ENCODE measurements at regions not wholly inside any gene's neighbourhood (a gene's known extent, or its start where the extent isn't known, plus 50 kb on each side); places are given as distances from the start of the nearest gene placed in this dataset.

DNA sequence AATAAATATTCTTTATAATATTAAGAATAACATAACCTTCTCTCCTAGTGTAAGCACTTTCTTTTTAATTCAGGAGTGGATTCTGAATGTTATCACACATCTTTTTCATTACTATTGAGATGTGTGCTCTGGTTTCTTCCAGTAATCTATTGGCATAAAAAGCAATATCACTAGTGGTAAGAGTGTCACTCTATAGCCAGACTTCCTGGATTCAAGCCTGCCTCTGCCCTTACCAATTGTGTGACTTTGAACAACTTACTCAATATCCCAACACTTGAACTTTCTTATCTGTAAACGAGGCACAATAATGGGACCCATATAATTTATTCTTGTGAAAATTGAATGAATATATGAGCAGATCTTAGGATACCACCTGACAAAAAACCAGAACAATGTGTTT, 71.0 kb downstream of the SEM1 start:
- no peaks in the 10 kb centered on the region for H3K9me3 Mint-ChIP-seq
- no peak overlapping the region for H3K27ac Mint-ChIP-seq
- H3K4me1 Mint-ChIP-seq = no peaks in the 10 kb centered on the region
- CTCF ChIA-PET = no interaction called here
- DNase-seq = no peak
- intact Hi-C loops (cut with micrococcal nuclease) = no loop called here
- H3K36me3 Mint-ChIP-seq (ENCODE audit: low read depth) = peaks cover 2% of the 10 kb centered on the region
- H3K27me3 Mint-ChIP-seq = no peaks in the 10 kb centered on the region
- POLR2A ChIA-PET = no interaction called here
- TF ChIP-seq, protein P1, sequence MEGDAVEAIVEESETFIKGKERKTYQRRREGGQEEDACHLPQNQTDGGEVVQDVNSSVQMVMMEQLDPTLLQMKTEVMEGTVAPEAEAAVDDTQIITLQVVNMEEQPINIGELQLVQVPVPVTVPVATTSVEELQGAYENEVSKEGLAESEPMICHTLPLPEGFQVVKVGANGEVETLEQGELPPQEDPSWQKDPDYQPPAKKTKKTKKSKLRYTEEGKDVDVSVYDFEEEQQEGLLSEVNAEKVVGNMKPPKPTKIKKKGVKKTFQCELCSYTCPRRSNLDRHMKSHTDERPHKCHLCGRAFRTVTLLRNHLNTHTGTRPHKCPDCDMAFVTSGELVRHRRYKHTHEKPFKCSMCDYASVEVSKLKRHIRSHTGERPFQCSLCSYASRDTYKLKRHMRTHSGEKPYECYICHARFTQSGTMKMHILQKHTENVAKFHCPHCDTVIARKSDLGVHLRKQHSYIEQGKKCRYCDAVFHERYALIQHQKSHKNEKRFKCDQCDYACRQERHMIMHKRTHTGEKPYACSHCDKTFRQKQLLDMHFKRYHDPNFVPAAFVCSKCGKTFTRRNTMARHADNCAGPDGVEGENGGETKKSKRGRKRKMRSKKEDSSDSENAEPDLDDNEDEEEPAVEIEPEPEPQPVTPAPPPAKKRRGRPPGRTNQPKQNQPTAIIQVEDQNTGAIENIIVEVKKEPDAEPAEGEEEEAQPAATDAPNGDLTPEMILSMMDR (IDR thresholded peaks at IDR 0.05) = no peak
- ATAC-seq (ENCODE audit: low read depth) = no peak
- no peak overlapping the region for H3K4me3 Mint-ChIP-seq

DNA sequence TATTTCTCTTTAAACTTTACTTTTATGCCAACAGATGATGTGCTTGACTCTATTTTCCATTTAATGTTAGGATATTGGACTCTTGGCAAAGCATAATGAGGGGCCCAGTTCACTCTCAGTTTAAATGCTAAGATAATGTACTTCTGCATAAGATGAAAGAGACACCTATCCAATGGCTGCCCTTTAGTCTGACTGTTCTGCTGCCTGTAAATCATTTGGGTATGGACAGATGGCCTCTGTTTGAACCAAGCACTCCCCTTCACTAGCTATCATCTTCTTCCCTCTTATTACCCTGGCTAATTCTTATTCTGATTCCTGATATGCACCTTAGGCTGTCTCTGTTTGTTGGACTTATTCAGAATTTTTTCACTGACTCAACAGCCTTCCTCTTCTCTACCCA, 72.1 kb downstream of the SEM1 start:
- ATAC-seq (ENCODE audit: low read depth) = no peak
- Mint-ChIP-seq H3K27me3 (no peaks in the 10 kb centered on the region), H3K36me3 (ENCODE audit: low read depth) (no peaks in the 10 kb centered on the region), H3K4me1 (no peaks in the 10 kb centered on the region), H3K27ac (no peak overlapping the region), H3K9me3 (no peaks in the 10 kb centered on the region), H3K4me3 (no peak overlapping the region)
- no peak for DNase-seq
- CTCF ChIA-PET = no interaction called here
- TF ChIP-seq, protein P1 (IDR thresholded peaks at IDR 0.05) = no peak
- intact Hi-C loops (cut with micrococcal nuclease) = no loop called here
- POLR2A ChIA-PET = no interaction called here

DNA sequence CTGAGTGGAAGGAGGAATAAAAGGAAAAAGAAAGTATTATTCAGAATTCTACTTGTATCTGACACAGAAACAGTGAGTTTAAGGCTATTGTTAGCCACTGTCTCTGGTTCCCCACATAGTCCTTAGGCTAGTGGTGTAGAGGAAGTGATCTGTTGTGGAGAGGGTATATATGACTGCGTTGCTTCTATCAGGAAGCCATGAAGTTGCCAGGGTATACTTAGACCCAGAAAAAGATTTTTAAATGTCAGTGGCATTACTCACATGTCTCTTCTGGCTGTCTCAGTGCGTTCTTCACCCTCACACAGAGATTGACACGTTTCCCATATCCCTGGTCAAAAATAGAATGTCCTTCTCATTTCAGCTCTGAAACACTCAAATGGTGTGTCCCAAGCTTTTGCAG, 72.7 kb downstream of the SEM1 start:
- CTCF ChIA-PET = no interaction called here
- POLR2A ChIA-PET = no interaction called here
- intact Hi-C loops (cut with micrococcal nuclease) = no loop called here
- ATAC-seq (ENCODE audit: low read depth) = no peak
- H3K27me3 Mint-ChIP-seq = no peaks in the 10 kb centered on the region
- no peak for DNase-seq
- no peaks in the 10 kb centered on the region for H3K36me3 Mint-ChIP-seq (ENCODE audit: low read depth)
- TF ChIP-seq, protein P1 (IDR thresholded peaks at IDR 0.05) = no peak
- no peaks in the 10 kb centered on the region for H3K9me3 Mint-ChIP-seq
- no peak overlapping the region for H3K4me3 Mint-ChIP-seq
- H3K27ac Mint-ChIP-seq = no peak overlapping the region
- H3K4me1 Mint-ChIP-seq = no peaks in the 10 kb centered on the region

DNA sequence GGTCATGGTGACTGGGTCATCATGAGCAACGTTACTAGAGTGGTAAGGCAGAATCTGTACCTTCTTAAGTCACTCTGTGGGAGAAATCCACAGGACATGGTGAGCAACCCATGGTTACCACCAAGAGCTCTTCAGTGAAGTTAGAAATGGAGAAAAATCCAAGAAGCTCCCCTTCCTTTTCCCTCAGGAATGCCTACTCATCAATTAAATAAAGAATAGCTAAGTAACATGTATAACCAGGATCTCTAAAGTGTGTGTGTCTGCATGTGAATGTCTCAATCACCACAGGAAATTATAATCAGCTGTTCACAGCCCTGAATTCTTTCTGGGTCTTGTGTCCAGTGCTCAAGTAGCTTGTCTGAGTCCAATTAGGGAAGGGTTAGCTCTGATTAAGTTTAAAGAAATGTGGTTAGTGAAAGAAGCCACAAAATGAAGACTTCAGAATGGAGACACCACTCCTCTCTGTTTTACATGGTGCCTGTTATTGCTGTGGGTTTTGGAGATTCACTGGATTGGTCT, 73.2 kb downstream of the SEM1 start:
- ChIA-PET CTCF (no interaction called here), POLR2A (no interaction called here)
- intact Hi-C loops (cut with micrococcal nuclease) = no loop called here
- Mint-ChIP-seq H3K4me3 (no peak overlapping the region), H3K4me1 (no peaks in the 10 kb centered on the region), H3K36me3 (ENCODE audit: low read depth) (no peaks in the 10 kb centered on the region), H3K27me3 (no peaks in the 10 kb centered on the region), H3K27ac (no peak overlapping the region), H3K9me3 (no peaks in the 10 kb centered on the region)
- TF ChIP-seq, protein P1 (IDR thresholded peaks at IDR 0.05) = no peak
- ATAC-seq (ENCODE audit: low read depth) (no peak), DNase-seq (no peak)

DNA sequence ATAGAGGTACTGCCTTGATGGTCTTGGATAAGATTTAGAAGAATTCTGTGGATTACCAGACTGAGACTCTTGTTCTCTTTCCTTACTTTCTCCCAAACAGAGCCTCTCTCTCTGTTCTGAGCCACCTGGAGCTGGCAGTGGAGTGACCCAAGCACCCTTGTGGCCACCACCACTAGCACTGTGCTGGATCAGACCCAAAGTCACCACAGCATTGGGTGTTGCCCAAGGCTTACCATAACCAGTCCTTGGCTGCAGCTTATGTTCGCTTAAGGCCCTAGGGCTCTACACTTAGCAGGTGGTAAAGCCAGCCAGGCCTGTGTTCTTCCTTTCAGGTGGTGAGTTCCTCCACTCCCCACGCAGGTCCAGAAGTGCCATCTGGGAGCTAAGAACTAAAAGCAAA, 79.8 kb downstream of the SEM1 start:
- no peaks in the 10 kb centered on the region for H3K36me3 Mint-ChIP-seq (ENCODE audit: low read depth)
- CTCF ChIA-PET = no interaction called here

More for the DNA sequence above, 79.8 kb downstream of the SEM1 start:
- H3K4me1 Mint-ChIP-seq = no peaks in the 10 kb centered on the region
- TF ChIP-seq, protein P1 (IDR thresholded peaks at IDR 0.05) = no peak
- POLR2A ChIA-PET = no interaction called here
- ATAC-seq (ENCODE audit: low read depth) (no peak), DNase-seq (no peak)
- H3K27me3 Mint-ChIP-seq = peaks cover 2% of the 10 kb centered on the region
- intact Hi-C loops (cut with micrococcal nuclease) = no loop called here
- H3K27ac Mint-ChIP-seq = no peak overlapping the region
- H3K9me3 Mint-ChIP-seq = no peaks in the 10 kb centered on the region
- H3K4me3 Mint-ChIP-seq = no peak overlapping the region

Data from activated B cell treated with CpG ODN at 0.5 μM for 24 hours (primary cell).